GM19328 (cell line): ENCODE measurements at regions not wholly inside any gene's neighbourhood (a gene's known extent, or its start where the extent isn't known, plus 50 kb on each side); places are given as distances from the start of the nearest gene placed in this dataset.

Experiments used
- ATAC-seq: cut with Tn5 transposase; IDR thresholded peaks from one replicate; pipeline ENCODE4 v1.9.1; 2021; ENCODE audit warnings: mild to moderate bottlenecking, moderate library complexity; ENCODE audit not compliant: unreplicated experiment

DNA sequence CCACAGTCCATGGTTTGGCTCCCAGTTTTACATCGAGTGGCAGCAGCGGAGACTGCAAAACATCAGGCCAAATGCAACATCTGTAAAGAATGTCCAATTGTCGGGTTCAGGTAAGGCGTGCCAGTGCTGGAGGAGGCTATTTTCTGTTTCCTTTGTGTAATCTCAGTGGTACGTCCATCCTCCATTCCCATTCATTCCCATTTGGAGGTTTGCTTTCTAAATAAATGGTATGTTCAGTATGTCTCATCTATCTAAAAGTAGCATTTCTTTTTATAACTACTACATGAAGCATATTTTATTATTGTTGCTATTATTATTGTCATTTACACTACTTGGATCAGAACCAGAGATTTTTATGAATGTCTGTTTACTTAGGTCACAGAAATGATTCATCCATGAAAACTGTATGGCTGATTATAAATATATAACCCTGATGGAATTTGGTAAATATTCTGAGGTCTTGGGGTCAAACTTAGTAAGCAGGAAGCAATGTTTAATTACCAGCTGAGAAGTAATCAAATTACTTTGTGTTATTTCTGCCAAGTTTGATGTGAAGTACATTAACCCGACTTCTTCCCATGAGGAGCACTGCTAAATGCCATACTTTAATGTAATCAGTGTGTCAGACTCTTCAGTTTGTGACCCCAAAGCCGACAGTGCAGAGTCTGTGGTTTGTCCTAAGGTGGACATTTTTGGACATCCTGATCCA is 512.9 kb downstream of the UTRN start:
- ATAC-seq, result no peak

DNA sequence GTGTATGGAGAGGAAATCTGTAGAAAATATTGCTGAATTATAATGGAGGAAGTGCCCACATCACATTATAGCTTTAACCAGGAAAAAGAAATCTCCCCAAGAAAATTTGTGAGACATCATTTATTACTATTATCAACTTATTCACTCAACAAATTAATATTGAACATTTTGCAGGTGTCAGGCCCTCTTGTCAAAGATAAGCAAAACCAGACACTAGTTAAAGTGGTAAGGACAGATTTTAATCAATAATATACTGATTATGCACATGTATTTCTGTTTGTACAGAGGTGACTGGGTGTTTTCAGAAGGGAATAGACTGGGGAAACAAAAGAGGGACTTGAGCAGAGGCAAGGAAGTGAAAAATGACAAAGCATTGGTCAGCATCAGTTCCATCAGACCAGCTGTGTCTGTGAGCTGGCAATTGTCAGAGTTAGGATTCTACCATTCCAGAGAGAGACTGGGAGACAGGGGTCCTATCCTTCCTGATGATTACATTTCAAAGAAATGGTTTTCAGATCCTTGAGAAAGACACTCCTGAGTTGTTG is 519.2 kb downstream of the UTRN start:
- ATAC-seq, result no peak

DNA sequence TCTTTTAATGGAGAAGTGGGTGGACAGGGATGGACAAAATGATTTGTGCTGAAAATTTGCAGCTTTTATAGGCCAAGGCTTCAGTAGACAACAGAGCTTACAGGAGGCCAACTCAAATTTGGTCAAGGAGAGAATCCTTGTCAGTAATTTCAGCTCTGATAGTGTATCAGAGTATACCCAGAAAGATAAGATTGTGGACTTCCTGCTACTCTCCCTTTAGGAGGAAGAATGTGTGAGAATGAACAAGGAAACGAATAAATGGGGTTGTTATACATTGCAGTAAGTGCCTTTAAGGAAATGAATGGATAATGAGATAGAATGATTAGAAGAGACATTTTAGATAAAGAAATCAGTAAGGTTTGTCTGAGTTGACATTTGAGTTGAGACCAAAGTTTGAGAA is 519.9 kb downstream of the UTRN start:
- ATAC-seq, result no peak

DNA sequence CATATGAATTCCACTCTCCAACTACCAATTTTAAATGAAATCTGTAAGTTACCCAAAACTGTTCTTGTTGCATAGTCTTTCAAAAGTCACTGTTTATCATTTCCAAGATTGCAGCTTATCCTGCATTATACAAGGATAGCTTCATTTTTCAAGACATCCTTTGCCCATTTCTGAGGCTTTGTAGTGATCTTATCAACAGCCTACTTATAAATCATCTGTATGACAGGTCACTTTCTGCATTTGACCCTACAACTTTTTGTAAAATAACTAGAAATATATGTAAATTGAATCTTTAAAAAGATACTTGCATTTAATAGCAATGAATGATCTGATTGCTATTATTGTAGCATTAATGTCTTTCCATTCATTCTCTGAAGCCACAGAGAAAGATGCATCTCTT is 521.1 kb downstream of the UTRN start:
- no peak for ATAC-seq

DNA sequence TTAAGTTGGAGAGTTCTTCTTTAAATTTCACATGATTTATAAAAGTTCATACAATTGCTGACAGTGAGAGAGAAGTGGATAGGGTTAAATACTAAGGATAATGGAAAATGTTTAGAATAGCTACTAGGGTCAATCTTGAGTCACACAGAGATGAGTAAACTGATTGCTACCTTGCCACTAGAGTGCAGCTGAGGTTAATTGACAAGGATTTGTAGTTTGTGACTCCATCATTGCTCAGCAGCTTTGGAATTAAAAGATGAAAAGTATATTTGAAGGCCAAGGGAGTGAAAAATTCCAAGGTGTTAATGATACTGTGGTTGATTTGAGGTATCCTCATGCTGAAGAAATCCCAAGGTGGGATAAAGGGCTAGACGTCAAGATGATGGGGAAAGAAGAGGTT is 524.0 kb downstream of the UTRN start:
- no peak for ATAC-seq

DNA sequence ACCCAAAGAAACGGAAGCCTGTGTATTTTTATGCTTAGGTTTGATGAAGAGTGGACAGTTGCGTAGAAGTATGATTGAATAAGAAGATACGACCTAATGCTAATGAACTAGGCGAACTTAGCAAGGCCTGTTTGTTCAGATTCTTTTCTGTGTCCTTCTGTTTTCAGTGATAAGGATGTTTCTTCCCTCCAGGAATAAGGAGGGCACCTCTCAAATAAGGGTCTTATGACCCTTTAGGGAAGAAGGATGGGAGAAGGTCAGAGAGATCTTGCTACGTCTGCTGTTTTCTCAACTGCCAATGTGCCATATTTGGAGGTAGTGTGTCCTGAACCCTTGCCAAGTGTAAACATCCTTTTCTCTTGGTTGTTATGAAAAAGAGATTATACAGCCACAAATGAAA is 524.8 kb downstream of the UTRN start:
- no peak for ATAC-seq

- ATAC-seq, result no peak
These were observed 526.0 kb downstream of the UTRN start for GRCh38 chr6:144811140-144811539.

GRCh38 chr6:144816936-144817335 is 531.8 kb downstream of the UTRN start:
- ATAC-seq, result no peak

DNA sequence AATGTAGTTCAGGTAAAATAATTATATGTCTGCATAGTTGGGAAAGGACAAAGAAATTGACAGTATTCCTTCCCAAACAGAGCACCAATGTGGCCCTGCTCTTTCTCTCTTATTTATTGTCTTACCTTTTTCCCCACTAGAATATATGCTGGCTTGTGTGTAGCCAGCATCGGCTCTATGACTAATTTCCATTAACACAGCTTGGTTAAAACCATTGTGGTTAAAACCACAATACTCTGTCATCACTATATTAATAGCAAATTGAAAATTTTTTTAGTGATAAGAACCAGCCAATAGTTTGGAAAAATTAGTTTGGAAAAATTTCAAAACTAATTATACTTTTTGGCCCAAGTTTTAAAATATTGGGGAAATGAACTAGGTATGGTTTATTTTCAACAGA is 535.1 kb downstream of the UTRN start:
- no peak for ATAC-seq

DNA sequence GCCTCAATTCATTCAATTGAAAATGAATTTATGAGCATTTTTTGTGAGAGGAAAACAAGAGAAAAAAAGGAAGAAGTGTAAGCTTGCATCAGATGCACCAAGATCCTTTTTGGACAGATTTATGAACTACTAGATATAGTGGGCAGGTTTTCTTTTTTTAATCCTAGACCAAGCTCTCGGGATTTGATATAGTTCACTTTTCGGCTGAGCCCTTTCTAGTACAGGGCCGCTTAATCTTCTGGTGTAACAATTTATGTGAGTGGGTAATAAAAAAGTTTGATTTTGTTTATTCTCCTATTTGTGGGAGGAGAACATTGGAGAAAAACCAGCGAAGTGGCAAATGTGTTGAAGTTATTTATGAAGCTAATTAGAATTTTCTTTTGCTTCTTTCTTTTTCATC is 538.0 kb downstream of the UTRN start:
- no peak for ATAC-seq

GRCh38 chr6:144824018-144824417 is 538.9 kb downstream of the UTRN start:
- ATAC-seq, result no peak

GRCh38 chr6:144834426-144835038 is 549.4 kb downstream of the UTRN start:
- no peak for ATAC-seq

- ATAC-seq, result no peak
These were observed 550.3 kb downstream of the UTRN start for GRCh38 chr6:144835322-144835973.

GRCh38 chr6:144840619-144841018 is 555.5 kb downstream of the UTRN start:
- no peak for ATAC-seq

DNA sequence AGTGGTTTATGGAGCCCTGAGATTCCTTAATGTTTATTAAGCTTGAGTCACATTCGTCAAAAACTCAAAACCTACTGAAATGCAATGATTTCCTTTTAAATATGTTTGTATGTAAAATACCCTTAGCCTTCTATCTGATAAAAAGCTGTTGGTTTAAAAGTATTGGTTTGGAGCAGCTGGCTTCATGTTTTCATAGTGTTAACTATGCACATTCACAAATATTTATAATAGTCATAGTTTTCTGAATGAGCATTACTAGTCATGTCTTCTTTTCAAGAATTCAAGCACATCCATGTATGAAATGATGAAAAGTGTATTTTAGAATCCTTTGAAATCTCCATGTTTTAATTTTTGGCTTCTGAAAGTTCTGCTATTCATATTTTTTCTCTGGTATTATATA is 558.6 kb downstream of the UTRN start:
- ATAC-seq, result no peak

GRCh38 chr6:144844596-144844995 is 559.5 kb downstream of the UTRN start:
- no peak for ATAC-seq

- ATAC-seq, result no peak
These were observed 560.1 kb downstream of the UTRN start for GRCh38 chr6:144845186-144845585.

- ATAC-seq, result no peak
These were observed 562.8 kb downstream of the UTRN start for GRCh38 chr6:144847916-144848315.

GRCh38 chr6:144849920-144850319 is 564.8 kb downstream of the UTRN start:
- ATAC-seq, result no peak

- ATAC-seq, result no peak
These were observed 568.5 kb downstream of the UTRN start for GRCh38 chr6:144853603-144854002.

- no peak for ATAC-seq
These were observed 569.5 kb downstream of the UTRN start for GRCh38 chr6:144854654-144855053.

GRCh38 chr6:144855375-144855774 is 570.2 kb downstream of the UTRN start:
- ATAC-seq, result no peak
